Cardiac muscle cell (in vitro differentiated cells and primary cell): ENCODE measurements at regions not wholly inside any gene's neighbourhood (a gene's known extent, or its start where the extent isn't known, plus 50 kb on each side); places are given as distances from the start of the nearest gene placed in this dataset.

Source experiments
- DNase-seq, 2 donors: peaks; one replicate each; pipeline versions ENCODE4 v3.0.0 to v3.0.0-alpha.2; 2010 to 2017; ENCODE audit warnings: low read depth in 1 of 2, low spot score in 1 of 2
- H3K27ac ChIP-seq: fragments of 200-600 bp; sonication (generic); 2 replicates; pipeline ENCODE4 v1.5.1; 2016
- H3K27me3 ChIP-seq: fragments of 200-600 bp; sonication (generic); 2 replicates; pipeline ENCODE4 v1.6.0; 2016; ENCODE audit warnings: control low read depth
- H3K36me3 ChIP-seq: fragments of 200-600 bp; sonication (generic); 2 replicates; pipeline ENCODE4 v1.5.1; 2016; ENCODE audit warnings: control low read depth
- H3K4me1 ChIP-seq: fragments of 200-600 bp; sonication (generic); 2 replicates; pipeline ENCODE4 v1.8.1; 2017; ENCODE audit warnings: low read depth, mild to moderate bottlenecking, mixed run types
- H3K4me3 ChIP-seq: fragments of 200-600 bp; sonication (generic); 2 replicates; pipeline ENCODE4 v1.5.1; 2016; ENCODE audit warnings: mild to moderate bottlenecking
- H3K9me3 ChIP-seq: fragments of 200-600 bp; sonication (generic); 2 replicates; pipeline ENCODE4 v1.5.1; 2017; ENCODE audit warnings: low read depth, mild to moderate bottlenecking, control low read depth
- CTCF ChIP-seq: IDR thresholded peaks from 2 replicates; pipeline ENCODE4 v1.5.1; 2012; ENCODE audit warnings: low read depth, mild to moderate bottlenecking, low read length

GRCh38 chr11:115933564-115933963 is 429.3 kb upstream of the CADM1 start:
- Histone ChIP-seq H3K27ac (no peak overlapping the region), H3K4me3 (no peak overlapping the region), H3K36me3 (no peaks in the 10 kb centered on the region), H3K27me3 (peaks cover 3% of the 10 kb centered on the region), H3K4me1 (no peaks in the 10 kb centered on the region), H3K9me3 (no peaks in the 10 kb centered on the region)
- peak in 1 of 2 donors; percentile 21 for DNase-seq
- no peak for TF ChIP-seq CTCF

GRCh38 chr11:115931548-115932083 is 427.4 kb upstream of the CADM1 start:
- Histone ChIP-seq H3K27me3 (no peaks in the 10 kb centered on the region), H3K9me3 (no peaks in the 10 kb centered on the region), H3K27ac (no peak overlapping the region), H3K4me3 (no peak overlapping the region), H3K36me3 (no peaks in the 10 kb centered on the region), H3K4me1 (no peaks in the 10 kb centered on the region)
- TF ChIP-seq CTCF, result no peak
- no peak for DNase-seq

GRCh38 chr11:115930886-115931547 is 426.8 kb upstream of the CADM1 start:
- TF ChIP-seq CTCF, result no peak
- H3K9me3 ChIP-seq, result no peaks in the 10 kb centered on the region

GRCh38 chr11:115930291-115930690 is 426.1 kb upstream of the CADM1 start:
- DNase-seq, result peak in 1 of 2 donors; percentile 14
- Histone ChIP-seq H3K4me3 (no peak overlapping the region), H3K4me1 (no peaks in the 10 kb centered on the region), H3K36me3 (no peaks in the 10 kb centered on the region), H3K9me3 (no peaks in the 10 kb centered on the region), H3K27me3 (no peaks in the 10 kb centered on the region), H3K27ac (no peak overlapping the region)
- no peak for TF ChIP-seq CTCF

More at GRCh38 chr11:115930886-115931547, 426.8 kb upstream of the CADM1 start:
- H3K4me3 ChIP-seq, result no peak overlapping the region
- no peaks in the 10 kb centered on the region for H3K4me1 ChIP-seq
- DNase-seq, result no peak
- H3K27me3 ChIP-seq, result no peaks in the 10 kb centered on the region
- no peaks in the 10 kb centered on the region for H3K36me3 ChIP-seq
- no peak overlapping the region for H3K27ac ChIP-seq

GRCh38 chr11:115929618-115930129 is 425.5 kb upstream of the CADM1 start:
- H3K4me3 ChIP-seq, result no peak overlapping the region
- no peaks in the 10 kb centered on the region for H3K27me3 ChIP-seq
- TF ChIP-seq CTCF, result no peak
- no peaks in the 10 kb centered on the region for H3K4me1 ChIP-seq
- no peaks in the 10 kb centered on the region for H3K36me3 ChIP-seq
- no peaks in the 10 kb centered on the region for H3K9me3 ChIP-seq
- H3K27ac ChIP-seq, result no peak overlapping the region
- no peak for DNase-seq
